GM10266 (cell line): ENCODE measurements at regions not wholly inside any gene's neighbourhood (a gene's known extent, or its start where the extent isn't known, plus 50 kb on each side); places are given as distances from the start of the nearest gene placed in this dataset.

Source experiments
- DNase-seq: peaks from one replicate; pipeline ENCODE4 v3.0.0; 2012; ENCODE audit errors: extremely low spot score
- CTCF ChIP-seq: IDR thresholded peaks from 2 replicates; pipeline ENCODE4 v1.5.1; 2012; ENCODE audit warnings: mild to moderate bottlenecking, low read depth; ENCODE audit not compliant: control insufficient read depth, insufficient read depth; ENCODE audit errors: missing control alignments

GRCh38 chr9:118162716-118163115 is 458.5 kb downstream of the TLR4 start:
- TF ChIP-seq CTCF, result no peak
- DNase-seq, result no peak

- no peak for TF ChIP-seq CTCF
These were observed 459.5 kb downstream of the TLR4 start for GRCh38 chr9:118163751-118164150.

GRCh38 chr9:118165451-118165850 is 461.2 kb downstream of the TLR4 start:
- no peak for DNase-seq
- no peak for TF ChIP-seq CTCF

More at GRCh38 chr9:118163751-118164150, 459.5 kb downstream of the TLR4 start:
- no peak for DNase-seq

- DNase-seq, result no peak
- peak; percentile 50 for TF ChIP-seq CTCF
These were observed 466.1 kb downstream of the TLR4 start for GRCh38 chr9:118170032-118170955.

- TF ChIP-seq CTCF, result no peak
- no peak for DNase-seq
These were observed 473.0 kb downstream of the TLR4 start for GRCh38 chr9:118177241-118177640.

- no peak for DNase-seq
- no peak for TF ChIP-seq CTCF
These were observed 479.4 kb downstream of the TLR4 start for GRCh38 chr9:118183576-118183975.

- TF ChIP-seq CTCF, result no peak
- DNase-seq, result no peak
These were observed 483.2 kb downstream of the TLR4 start for GRCh38 chr9:118187408-118187807.
